MM.1S (cell line): ENCODE measurements at regions not wholly inside any gene's neighbourhood (a gene's known extent, or its start where the extent isn't known, plus 50 kb on each side); places are given as distances from the start of the nearest gene placed in this dataset.

Experiments
- DNase-seq: peaks from one replicate; pipeline ENCODE4 v3.0.0-alpha.2; 2015
- H2AFZ ChIP-seq: fragments of 300-600 bp; sonication (generic); 2 replicates; pipeline ENCODE4 v1.6.0; 2016; ENCODE audit warnings: antibody characterized with exemption, low read length
- H3F3A ChIP-seq: fragments of 300-600 bp; sonication (generic); 2 replicates; pipeline ENCODE4 v1.6.1; 2016; ENCODE audit warnings: mild to moderate bottlenecking, antibody characterized with exemption, low read length, moderate library complexity, mixed read lengths; ENCODE audit not compliant: insufficient read depth
- H3K27ac ChIP-seq: fragments of 300-600 bp; sonication (generic); 2 replicates; pipeline ENCODE4 v1.5.1; 2016; ENCODE audit warnings: mild to moderate bottlenecking, low read length
- H3K27me3 ChIP-seq: fragments of 300-600 bp; sonication (generic); replicated peaks from 2 replicates; pipeline ENCODE4 v1.6.0; 2016; ENCODE audit warnings: low read length; ENCODE audit not compliant: insufficient read depth
- H3K36me3 ChIP-seq: fragments of 300-600 bp; sonication (generic); replicated peaks from 2 replicates; pipeline ENCODE4 v1.6.1; 2016; ENCODE audit warnings: mild to moderate bottlenecking, low read length, mixed read lengths; ENCODE audit not compliant: insufficient read depth
- H3K4me1 ChIP-seq: fragments of 300-600 bp; sonication (generic); 2 replicates; pipeline ENCODE4 v1.6.1; 2016; ENCODE audit warnings: low read length, mixed read lengths
- H3K4me2 ChIP-seq: fragments of 300-600 bp; sonication (generic); 2 replicates; pipeline ENCODE4 v1.6.0; 2016; ENCODE audit warnings: low read depth, low read length
- H3K4me3 ChIP-seq: fragments of 300-600 bp; sonication (generic); 2 replicates; pipeline ENCODE4 v1.5.1; 2016; ENCODE audit warnings: low read length, mixed read lengths
- H3K79me2 ChIP-seq: fragments of 300-600 bp; sonication (generic); 2 replicates; pipeline ENCODE4 v1.6.1; 2016; ENCODE audit warnings: mixed run types, low read length, mixed read lengths
- H3K9ac ChIP-seq: fragments of 300-600 bp; sonication (generic); 2 replicates; pipeline ENCODE4 v1.6.1; 2016; ENCODE audit warnings: low read length, mixed read lengths
- H3K9me2 ChIP-seq: fragments of 300-600 bp; sonication (generic); replicated peaks from 2 replicates; pipeline ENCODE4 v1.6.1; 2016; ENCODE audit warnings: mild to moderate bottlenecking, low read length, mixed read lengths; ENCODE audit not compliant: insufficient read depth
- H3K9me3 ChIP-seq: fragments of 300-600 bp; sonication (generic); replicated peaks from 2 replicates; pipeline ENCODE4 v1.6.1; 2016; ENCODE audit warnings: mild to moderate bottlenecking, low read length, mixed read lengths; ENCODE audit not compliant: insufficient read depth
- H4K20me1 ChIP-seq: fragments of 300-600 bp; sonication (generic); 2 replicates; pipeline ENCODE4 v1.6.1; 2016; ENCODE audit warnings: mild to moderate bottlenecking, low read length, moderate library complexity, mixed read lengths; ENCODE audit not compliant: insufficient read depth
- CTCF ChIP-seq: fragments of 300-600 bp; sonication (generic); IDR thresholded peaks from 2 replicates; pipeline ENCODE4 v1.5.1; 2016; ENCODE audit warnings: antibody characterized with exemption, low read length, mixed read lengths
- EZH2 ChIP-seq: fragments of 300-600 bp; sonication (generic); optimal IDR thresholded peaks from 2 replicates; pipeline ENCODE3; 2017; ENCODE audit warnings: low read depth, mild to moderate bottlenecking, antibody characterized with exemption, low read length, mixed read lengths
- EZH2phosphoT487 ChIP-seq: fragments of 300-600 bp; sonication (generic); IDR thresholded peaks from 2 replicates; pipeline ENCODE4 v1.6.1; 2018; ENCODE audit warnings: antibody characterized with exemption, low read length

GRCh38 chr12:43115441-43116160, 436.4 kb downstream of the ADAMTS20 start:
- Histone ChIP-seq H3F3A (no peaks in the 10 kb centered on the region), H2AFZ (no peak overlapping the region), H3K9ac (no peak overlapping the region), H3K9me2 (no peaks in the 10 kb centered on the region), H3K36me3 (no peaks in the 10 kb centered on the region), H3K79me2 (no peaks in the 10 kb centered on the region), H4K20me1 (no peaks in the 10 kb centered on the region), H3K4me1 (no peaks in the 10 kb centered on the region), H3K4me2 (no peak overlapping the region), H3K27me3 (no peaks in the 10 kb centered on the region), H3K4me3 (no peak overlapping the region), H3K9me3 (no peaks in the 10 kb centered on the region), H3K27ac (no peak overlapping the region)
- DNase-seq: no peak
- TF ChIP-seq EZH2: no peak
- TF ChIP-seq CTCF: no peak
- no peak for TF ChIP-seq EZH2phosphoT487

- no peaks in the 10 kb centered on the region for H4K20me1 ChIP-seq
- no peaks in the 10 kb centered on the region for H3K79me2 ChIP-seq
- H3K36me3 ChIP-seq: no peaks in the 10 kb centered on the region
- no peak overlapping the region for H3K27ac ChIP-seq
- no peak overlapping the region for H3K4me3 ChIP-seq
- TF ChIP-seq CTCF (no peak), EZH2 (no peak), EZH2phosphoT487 (no peak)
- H3K9me2 ChIP-seq: no peaks in the 10 kb centered on the region
- H3F3A ChIP-seq: no peaks in the 10 kb centered on the region
- H3K9ac ChIP-seq: no peak overlapping the region
- H2AFZ ChIP-seq: no peak overlapping the region
- H3K4me2 ChIP-seq: no peak overlapping the region
- no peaks in the 10 kb centered on the region for H3K4me1 ChIP-seq
- no peaks in the 10 kb centered on the region for H3K9me3 ChIP-seq
- H3K27me3 ChIP-seq: no peaks in the 10 kb centered on the region
- no peak for DNase-seq
Observed at GRCh38 chr12:43114316-43114715, 437.7 kb downstream of the ADAMTS20 start.

- no peak overlapping the region for H3K4me2 ChIP-seq
- no peak for TF ChIP-seq CTCF
- TF ChIP-seq EZH2phosphoT487: no peak
- no peak for TF ChIP-seq EZH2
Observed at GRCh38 chr12:43113616-43114015, 438.4 kb downstream of the ADAMTS20 start.

More at GRCh38 chr12:43113616-43114015, 438.4 kb downstream of the ADAMTS20 start:
- H3K4me1 ChIP-seq: no peaks in the 10 kb centered on the region
- H3K9ac ChIP-seq: no peak overlapping the region
- H3K27ac ChIP-seq: no peak overlapping the region
- H3K36me3 ChIP-seq: no peaks in the 10 kb centered on the region
- H4K20me1 ChIP-seq: no peaks in the 10 kb centered on the region
- H3K27me3 ChIP-seq: no peaks in the 10 kb centered on the region
- no peaks in the 10 kb centered on the region for H3K79me2 ChIP-seq
- H2AFZ ChIP-seq: no peak overlapping the region
- no peak for DNase-seq
- no peaks in the 10 kb centered on the region for H3F3A ChIP-seq
- H3K4me3 ChIP-seq: no peak overlapping the region
- no peaks in the 10 kb centered on the region for H3K9me2 ChIP-seq
- no peaks in the 10 kb centered on the region for H3K9me3 ChIP-seq
